Peyer's patch (tissue), 4 donors: ENCODE measurements at regions not wholly inside any gene's neighbourhood (a gene's known extent, or its start where the extent isn't known, plus 50 kb on each side); places are given as distances from the start of the nearest gene placed in this dataset.
"Not testable (repeated sequence)": the region's sequence is repeated elsewhere in the genome, so short reads cannot be mapped to it uniquely, and the experiment has no call there.

ENCODE experiments used
- DNase-seq, 3 donors: peaks; one replicate each; pipeline ENCODE4 v3.0.0-alpha.2; 2017 to 2019
- H3K27ac ChIP-seq, 4 donors: fragments of 200-600 bp; sonication (generic); one replicate each; pipeline ENCODE4 v1.5.1; 2016 to 2019
- H3K27me3 ChIP-seq, 2 donors: fragments of 200-600 bp; sonication (generic); one replicate each; pipeline ENCODE4 v1.5.1; 2019
- H3K36me3 ChIP-seq, 3 donors: fragments of 200-600 bp; sonication (generic); one replicate each; pipeline ENCODE4 v1.5.1; 2016 to 2019
- H3K4me1 ChIP-seq, 4 donors: fragments of 200-600 bp; sonication (generic); one replicate each; pipeline ENCODE4 v1.5.1; 2016 to 2019
- H3K4me3 ChIP-seq, 4 donors: fragments of 200-600 bp; sonication (generic); 1 replicate in 3 of 4; 2 replicates in 1 of 4; pipeline ENCODE4 v1.5.1; 2016 to 2019; ENCODE audit warnings: mild to moderate bottlenecking in 1 of 4
- H3K9me3 ChIP-seq, 4 donors: fragments of 200-600 bp; sonication (generic); one replicate each; pipeline ENCODE4 v1.5.1; 2016 to 2019; ENCODE audit warnings: mild to moderate bottlenecking in 1 of 4
- CTCF ChIP-seq, 6 experiments: fragments of 450-650 bp in 4 of 6; fragments of 200-600 bp in 2 of 6; sonication (generic) in 1 of 6; IDR thresholded peaks; one replicate each; pipeline ENCODE4 v1.5.1; 2017 to 2019; ENCODE audit warnings: antibody characterized with exemption in 6 of 6, mild to moderate bottlenecking in 3 of 6, moderate library complexity in 1 of 6
- POLR2A ChIP-seq, 2 donors: fragments of 450-650 bp; IDR thresholded peaks; one replicate each; pipeline ENCODE4 v1.5.1; 2017; ENCODE audit warnings: antibody characterized with exemption in 2 of 2, mild to moderate bottlenecking in 2 of 2, moderate library complexity in 2 of 2

GRCh38 chr5:112581811-112582320, 155.8 kb upstream of the APC start:
- Histone ChIP-seq H3K27ac (no peak overlapping the region), H3K4me1 (no peaks in the 10 kb centered on the region), H3K27me3 (no peaks in the 10 kb centered on the region), H3K9me3 (no peaks in the 10 kb centered on the region), H3K4me3 (no peak overlapping the region), H3K36me3 (no peaks in the 10 kb centered on the region)
- no peak for TF ChIP-seq POLR2A (IDR thresholded peaks at IDR 0.05)
- TF ChIP-seq CTCF (IDR thresholded peaks at IDR 0.05) = no peak
- no peak for DNase-seq

DNA sequence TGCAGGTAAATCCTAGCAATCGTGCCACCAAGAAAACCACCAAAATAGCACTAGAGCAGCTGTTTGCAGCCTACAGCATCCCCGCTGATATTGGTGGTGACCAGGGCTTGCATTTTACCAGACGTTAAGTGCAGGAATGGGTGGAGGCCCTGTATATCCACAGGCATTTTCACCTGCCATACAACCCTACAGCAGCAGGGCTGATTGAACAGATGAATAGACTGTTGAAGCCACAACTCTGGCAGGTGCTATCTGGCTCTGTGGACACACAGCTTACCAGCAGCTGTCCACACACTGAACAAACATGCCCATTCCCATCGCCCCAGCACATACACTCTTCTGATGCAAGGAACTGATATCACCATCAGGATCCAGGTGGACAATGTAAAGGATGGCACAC, 154.5 kb upstream of the APC start:
- Histone ChIP-seq H3K4me3 (no peak overlapping the region), H3K9me3 (no peaks in the 10 kb centered on the region), H3K27me3 (no peaks in the 10 kb centered on the region), H3K4me1 (no peaks in the 10 kb centered on the region), H3K36me3 (no peaks in the 10 kb centered on the region), H3K27ac (no peak overlapping the region)
- no peak for DNase-seq
- TF ChIP-seq POLR2A (IDR thresholded peaks at IDR 0.05) = no peak

GRCh38 chr5:112584781-112585180, 152.9 kb upstream of the APC start:
- no peaks in the 10 kb centered on the region for H3K9me3 ChIP-seq
- TF ChIP-seq CTCF (IDR thresholded peaks at IDR 0.05) = no peak
- TF ChIP-seq POLR2A (IDR thresholded peaks at IDR 0.05) = no peak
- DNase-seq = no peak
- no peaks in the 10 kb centered on the region for H3K4me1 ChIP-seq
- no peaks in the 10 kb centered on the region for H3K27me3 ChIP-seq
- no peak overlapping the region for H3K4me3 ChIP-seq
- H3K27ac ChIP-seq = no peak overlapping the region
- no peaks in the 10 kb centered on the region for H3K36me3 ChIP-seq

- H3K27me3 ChIP-seq = no peaks in the 10 kb centered on the region
- no peaks in the 10 kb centered on the region for H3K9me3 ChIP-seq
- H3K4me3 ChIP-seq = no peak overlapping the region
- no peaks in the 10 kb centered on the region for H3K4me1 ChIP-seq
- TF ChIP-seq POLR2A (IDR thresholded peaks at IDR 0.05) = no peak
- no peak for TF ChIP-seq CTCF (IDR thresholded peaks at IDR 0.05)
- DNase-seq = no peak
- no peak overlapping the region for H3K27ac ChIP-seq
- no peaks in the 10 kb centered on the region for H3K36me3 ChIP-seq
These were observed 151.1 kb upstream of the APC start for GRCh38 chr5:112586596-112587062.

- H3K36me3 ChIP-seq, H3K4me1 ChIP-seq, H3K4me3 ChIP-seq, H3K27ac ChIP-seq, H3K9me3 ChIP-seq, DNase-seq, H3K27me3 ChIP-seq: not testable (repeated sequence)
These were observed 146.8 kb upstream of the APC start for GRCh38 chr5:112590858-112591257.

DNA sequence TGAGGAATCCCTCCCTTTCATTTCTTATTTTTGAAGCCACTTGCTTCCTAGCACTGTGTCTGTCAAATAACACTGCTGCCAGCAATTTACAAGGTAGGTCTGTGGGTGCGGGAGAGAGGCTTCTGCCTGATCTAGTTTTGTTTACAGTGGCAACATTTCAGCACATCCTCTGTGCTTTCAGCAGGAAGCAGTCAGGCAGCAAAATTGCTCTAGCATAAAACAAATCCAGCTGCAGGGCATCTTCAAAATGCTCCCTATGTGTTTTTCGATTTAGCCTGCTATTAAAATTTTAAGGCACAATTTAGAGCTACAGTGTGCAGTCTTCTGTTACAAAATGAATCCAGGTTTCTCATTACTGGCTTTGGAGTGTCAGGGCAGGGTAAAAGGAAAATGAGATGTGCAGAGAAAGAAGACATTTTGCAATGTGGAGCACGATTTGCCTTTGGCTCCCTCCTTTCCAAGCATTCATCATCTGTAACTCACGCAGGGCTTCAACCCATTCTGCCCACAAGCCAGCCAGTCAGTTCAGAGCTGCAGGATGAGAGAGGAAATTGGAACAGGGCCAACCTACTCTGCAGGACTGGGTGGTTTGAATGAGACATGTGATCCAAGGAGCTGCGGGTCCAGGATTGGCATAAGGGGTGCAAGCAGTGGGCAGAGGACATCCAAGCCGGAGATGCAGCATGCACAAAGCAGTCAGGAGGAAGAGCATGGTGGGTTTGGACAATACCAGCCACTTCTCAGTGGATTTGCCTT, 143.4 kb upstream of the APC start:
- TF ChIP-seq CTCF (IDR thresholded peaks at IDR 0.05) (no peak), POLR2A (IDR thresholded peaks at IDR 0.05) (no peak)
- no peaks in the 10 kb centered on the region for H3K4me1 ChIP-seq
- no peak overlapping the region for H3K4me3 ChIP-seq
- H3K27ac ChIP-seq = no peak overlapping the region
- no peak for DNase-seq
- H3K27me3 ChIP-seq = no peaks in the 10 kb centered on the region
- H3K36me3 ChIP-seq = no peaks in the 10 kb centered on the region
- no peaks in the 10 kb centered on the region for H3K9me3 ChIP-seq
